ENCODE measurements at regions not wholly inside any gene's neighbourhood (a gene's known extent, or its start where the extent isn't known, plus 50 kb on each side); places are given as distances from the start of the nearest gene placed in this dataset.

DNA sequence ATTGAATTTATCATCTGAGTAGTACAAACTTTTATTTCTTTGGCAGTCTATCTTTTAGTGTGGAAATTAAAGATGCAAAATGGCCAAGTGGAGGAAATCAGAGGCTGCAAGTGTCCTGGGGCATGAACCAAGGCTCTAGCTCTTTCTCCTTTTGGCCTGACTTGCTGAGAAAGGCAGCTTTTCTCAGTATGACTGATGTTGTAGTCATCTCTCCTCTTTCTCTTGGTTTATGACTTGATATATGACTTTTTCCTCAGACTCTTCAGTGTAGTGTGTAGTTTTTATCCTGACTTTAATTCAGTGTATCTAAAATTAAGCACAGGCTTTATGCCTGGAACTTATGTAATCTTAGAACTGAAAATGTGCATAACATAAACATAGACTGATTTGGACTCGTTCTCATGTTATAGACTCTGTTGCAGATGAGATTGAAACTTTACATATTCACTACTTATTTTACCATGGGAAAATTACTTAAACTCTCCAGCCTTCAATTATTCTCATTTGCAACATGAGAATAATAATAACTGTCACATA lies 65.7 kb downstream of the SLITRK5 start:
- TF ChIP-seq RCOR1 (IDR thresholded peaks at IDR 0.05; ENCODE audit: borderline replicate concordance in 1 of 2, low read depth in 2 of 2, low read length in 2 of 2) (no peak), EZH2 (IDR thresholded peaks at IDR 0.05; ENCODE audit: borderline replicate concordance, low read depth, low read length) (no peak), PHF8 (IDR thresholded peaks at IDR 0.05; ENCODE audit: borderline replicate concordance, low read length) (no peak), POLR2A (conservative IDR thresholded peaks at IDR 0.05) (no peak), CREB1 (IDR thresholded peaks at IDR 0.05) (no peak), CREB1 (CRISPR knock-in tag; IDR thresholded peaks at IDR 0.05) (no peak), HNRNPL (IDR thresholded peaks at IDR 0.05; ENCODE audit: low read depth, low read length) (no peak), FOXP1 (CRISPR knock-in tag; IDR thresholded peaks at IDR 0.05) (no peak), BHLHE40 (IDR thresholded peaks at IDR 0.05; ENCODE audit: low read length) (no peak)
- TF ChIP-seq, protein P1, sequence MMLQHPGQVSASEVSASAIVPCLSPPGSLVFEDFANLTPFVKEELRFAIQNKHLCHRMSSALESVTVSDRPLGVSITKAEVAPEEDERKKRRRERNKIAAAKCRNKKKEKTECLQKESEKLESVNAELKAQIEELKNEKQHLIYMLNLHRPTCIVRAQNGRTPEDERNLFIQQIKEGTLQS (IDR thresholded peaks at IDR 0.05) = no peak
- TF ChIP-seq, protein P1 (CRISPR knock-in tag; conservative IDR thresholded peaks at IDR 0.05) = no peak
- TF ChIP-seq, protein P2, sequence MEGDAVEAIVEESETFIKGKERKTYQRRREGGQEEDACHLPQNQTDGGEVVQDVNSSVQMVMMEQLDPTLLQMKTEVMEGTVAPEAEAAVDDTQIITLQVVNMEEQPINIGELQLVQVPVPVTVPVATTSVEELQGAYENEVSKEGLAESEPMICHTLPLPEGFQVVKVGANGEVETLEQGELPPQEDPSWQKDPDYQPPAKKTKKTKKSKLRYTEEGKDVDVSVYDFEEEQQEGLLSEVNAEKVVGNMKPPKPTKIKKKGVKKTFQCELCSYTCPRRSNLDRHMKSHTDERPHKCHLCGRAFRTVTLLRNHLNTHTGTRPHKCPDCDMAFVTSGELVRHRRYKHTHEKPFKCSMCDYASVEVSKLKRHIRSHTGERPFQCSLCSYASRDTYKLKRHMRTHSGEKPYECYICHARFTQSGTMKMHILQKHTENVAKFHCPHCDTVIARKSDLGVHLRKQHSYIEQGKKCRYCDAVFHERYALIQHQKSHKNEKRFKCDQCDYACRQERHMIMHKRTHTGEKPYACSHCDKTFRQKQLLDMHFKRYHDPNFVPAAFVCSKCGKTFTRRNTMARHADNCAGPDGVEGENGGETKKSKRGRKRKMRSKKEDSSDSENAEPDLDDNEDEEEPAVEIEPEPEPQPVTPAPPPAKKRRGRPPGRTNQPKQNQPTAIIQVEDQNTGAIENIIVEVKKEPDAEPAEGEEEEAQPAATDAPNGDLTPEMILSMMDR (IDR thresholded peaks at IDR 0.05 in 2 of 3, conservative IDR thresholded peaks at IDR 0.05 in 1 of 3; ENCODE audit: insufficient read depth in 2 of 3, low read depth in 1 of 3, low read length in 3 of 3) = no peak
- TF ChIP-seq, protein P3, sequence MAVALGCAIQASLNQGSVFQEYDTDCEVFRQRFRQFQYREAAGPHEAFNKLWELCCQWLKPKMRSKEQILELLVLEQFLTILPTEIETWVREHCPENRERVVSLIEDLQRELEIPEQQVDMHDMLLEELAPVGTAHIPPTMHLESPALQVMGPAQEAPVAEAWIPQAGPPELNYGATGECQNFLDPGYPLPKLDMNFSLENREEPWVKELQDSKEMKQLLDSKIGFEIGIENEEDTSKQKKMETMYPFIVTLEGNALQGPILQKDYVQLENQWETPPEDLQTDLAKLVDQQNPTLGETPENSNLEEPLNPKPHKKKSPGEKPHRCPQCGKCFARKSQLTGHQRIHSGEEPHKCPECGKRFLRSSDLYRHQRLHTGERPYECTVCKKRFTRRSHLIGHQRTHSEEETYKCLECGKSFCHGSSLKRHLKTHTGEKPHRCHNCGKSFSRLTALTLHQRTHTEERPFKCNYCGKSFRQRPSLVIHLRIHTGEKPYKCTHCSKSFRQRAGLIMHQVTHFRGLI (CRISPR knock-in tag; IDR thresholded peaks at IDR 0.05) = no peak

All from K562 (cell line).